Breast epithelium (tissue), 4 donors: ENCODE measurements at regions not wholly inside any gene's neighbourhood (a gene's known extent, or its start where the extent isn't known, plus 50 kb on each side); places are given as distances from the start of the nearest gene placed in this dataset.

Experiments used
- DNase-seq, 2 donors: peaks; one replicate each; pipeline ENCODE4 v3.0.0-alpha.2; 2019; ENCODE audit warnings: low spot score in 2 of 2
- H3K27ac ChIP-seq, 2 donors: fragments of 200-600 bp; sonication (generic) in 1 of 2; one replicate each; pipeline ENCODE4 v1.5.1; 2016 to 2019; ENCODE audit warnings: mild to moderate bottlenecking in 1 of 2
- H3K27me3 ChIP-seq, 2 donors: fragments of 200-600 bp; sonication (generic) in 1 of 2; one replicate each; pipeline versions ENCODE4 v1.5.1 to v1.6.0; 2017 to 2019; ENCODE audit warnings: control low read depth in 1 of 2, mild to moderate bottlenecking in 1 of 2
- H3K36me3 ChIP-seq: fragments of 200-600 bp; one replicate; pipeline ENCODE4 v1.5.1; 2019
- H3K4me1 ChIP-seq, 2 donors: fragments of 200-600 bp; sonication (generic); one replicate each; pipeline ENCODE4 v1.5.1; 2016 to 2019; ENCODE audit warnings: control low read depth in 1 of 2
- H3K4me3 ChIP-seq, 3 donors: fragments of 200-600 bp; sonication (generic); 1 replicate in 2 of 3; 2 replicates in 1 of 3; pipeline ENCODE4 v1.5.1; 2016 to 2019; ENCODE audit warnings: mild to moderate bottlenecking in 3 of 3, moderate library complexity in 2 of 3
- H3K9me3 ChIP-seq, 2 donors: fragments of 200-600 bp; sonication (generic) in 1 of 2; one replicate each; pipeline ENCODE4 v1.5.1; 2016 to 2019; ENCODE audit warnings: control low read depth in 1 of 2
- CTCF ChIP-seq, 3 donors: fragments of 450-650 bp; IDR thresholded peaks; one replicate each; pipeline ENCODE4 v1.5.1; 2016 to 2017; ENCODE audit warnings: antibody characterized with exemption in 3 of 3, mild to moderate bottlenecking in 3 of 3, moderate library complexity in 3 of 3
- POLR2A ChIP-seq: fragments of 450-650 bp; IDR thresholded peaks from one replicate; pipeline ENCODE4 v1.6.1; 2016; ENCODE audit warnings: antibody characterized with exemption, mild to moderate bottlenecking, moderate library complexity
- POLR2AphosphoS5 ChIP-seq, 3 donors: sonication (generic); formaldehyde crosslinking; IDR thresholded peaks; one replicate each; pipeline ENCODE4 v1.6.1; 2017; ENCODE audit warnings: antibody characterized with exemption in 3 of 3
- intact Hi-C: fragments of 100-400 bp; cut with DNase I; formaldehyde crosslinking; loops from one replicate; pipeline ENCODE4 v1.15.1; 2023; ENCODE audit warnings: low total_unique reads

DNA sequence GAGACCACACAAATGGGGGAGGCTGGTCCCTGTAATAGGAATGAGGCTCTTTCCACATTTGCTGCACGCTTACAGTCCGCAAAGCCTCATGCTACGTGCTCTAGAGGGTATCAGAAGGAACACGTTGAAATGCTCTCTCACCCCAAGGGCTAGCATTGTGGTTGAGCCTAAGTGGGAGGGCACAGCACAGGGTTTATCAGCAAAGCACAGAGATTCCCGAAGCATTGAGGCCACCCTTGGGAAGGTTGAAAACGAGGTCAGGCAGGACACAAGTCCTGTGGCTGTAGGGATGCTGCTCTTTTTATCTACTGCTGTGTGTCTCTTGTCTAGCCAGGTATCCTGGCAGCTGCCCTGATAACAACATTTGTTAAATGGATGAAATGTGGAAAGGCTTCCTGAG is 378.3 kb downstream of the EN1 start:
- Histone ChIP-seq H3K4me1 (no peaks in the 10 kb centered on the region), H3K27me3 (peaks cover 0 to 24% of the 10 kb centered on the region in 2 donors), H3K9me3 (no peaks in the 10 kb centered on the region), H3K4me3 (no peak overlapping the region), H3K36me3 (no peaks in the 10 kb centered on the region), H3K27ac (no peak overlapping the region)
- TF ChIP-seq CTCF (IDR thresholded peaks at IDR 0.05) (no peak), POLR2A (no peak), POLR2AphosphoS5 (IDR thresholded peaks at IDR 0.05) (no peak)
- DNase-seq, result no peak
- intact Hi-C loops, result no loop called here

DNA sequence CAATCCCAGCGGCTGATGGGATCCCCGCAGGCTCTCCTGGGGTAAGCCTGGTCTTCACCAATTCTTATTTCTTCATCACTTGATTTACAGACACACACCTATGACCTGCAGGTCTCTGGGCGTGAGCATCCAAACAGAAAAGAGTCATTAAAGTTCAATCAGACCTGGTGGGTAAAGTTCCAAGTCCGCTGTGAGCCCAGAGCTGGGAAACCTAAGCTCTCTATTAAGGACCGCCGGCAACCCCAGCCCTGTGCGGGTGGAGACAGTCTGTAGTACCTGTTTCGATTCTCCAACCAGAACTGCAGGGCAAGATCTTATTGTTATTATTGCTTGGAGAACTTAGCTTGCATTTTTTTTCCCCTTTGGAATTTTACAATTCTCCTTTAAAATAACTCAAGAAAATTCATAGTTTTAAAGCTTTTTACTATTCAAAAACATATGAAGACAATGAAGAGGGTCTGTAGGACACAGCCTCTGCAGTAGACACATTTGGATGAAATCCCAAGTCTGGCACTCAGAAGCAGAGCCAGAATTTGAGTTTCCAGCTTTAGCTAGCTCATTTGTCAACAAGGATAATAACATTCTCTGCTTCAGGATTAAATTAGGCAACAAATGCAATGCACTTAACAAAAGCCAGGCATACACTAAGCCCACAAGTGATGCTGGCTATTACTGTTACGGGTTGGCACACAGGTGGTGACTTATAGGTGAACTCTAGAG is 376.4 kb downstream of the INSIG2 start:
- Histone ChIP-seq H3K9me3 (no peaks in the 10 kb centered on the region), H3K36me3 (no peaks in the 10 kb centered on the region), H3K4me3 (no peak overlapping the region), H3K27ac (no peak overlapping the region), H3K4me1 (no peaks in the 10 kb centered on the region), H3K27me3 (peaks cover 0 to 13% of the 10 kb centered on the region in 2 donors)
- no peak for DNase-seq
- intact Hi-C loops, result no loop called here
- TF ChIP-seq POLR2AphosphoS5 (IDR thresholded peaks at IDR 0.05) (no peak), CTCF (IDR thresholded peaks at IDR 0.05) (no peak), POLR2A (no peak)

- Histone ChIP-seq H3K36me3 (no peaks in the 10 kb centered on the region), H3K9me3 (no peaks in the 10 kb centered on the region), H3K4me3 (no peak overlapping the region), H3K4me1 (no peaks in the 10 kb centered on the region), H3K27ac (no peak overlapping the region), H3K27me3 (peaks cover 0 to 10% of the 10 kb centered on the region in 2 donors)
- DNase-seq, result no peak
- intact Hi-C loops, result no loop called here
- TF ChIP-seq POLR2A (no peak), POLR2AphosphoS5 (IDR thresholded peaks at IDR 0.05) (no peak), CTCF (IDR thresholded peaks at IDR 0.05) (no peak)
Measured at GRCh38 chr2:118464046-118464445, 375.8 kb downstream of the INSIG2 start.

GRCh38 chr2:118460425-118460824 is 372.2 kb downstream of the INSIG2 start:
- Histone ChIP-seq H3K9me3 (no peaks in the 10 kb centered on the region), H3K4me3 (no peak overlapping the region), H3K36me3 (no peaks in the 10 kb centered on the region), H3K4me1 (no peaks in the 10 kb centered on the region), H3K27ac (no peak overlapping the region), H3K27me3 (peaks cover 0 to 18% of the 10 kb centered on the region in 2 donors)
- intact Hi-C loops, result no loop called here
- no peak for DNase-seq
- TF ChIP-seq POLR2A (no peak), POLR2AphosphoS5 (IDR thresholded peaks at IDR 0.05) (no peak), CTCF (IDR thresholded peaks at IDR 0.05) (no peak)

GRCh38 chr2:118459426-118459825 is 371.2 kb downstream of the INSIG2 start:
- no peak for TF ChIP-seq POLR2A
- TF ChIP-seq POLR2AphosphoS5 (IDR thresholded peaks at IDR 0.05), result no peak
- TF ChIP-seq CTCF (IDR thresholded peaks at IDR 0.05), result no peak
- intact Hi-C loops, result no loop called here
- Histone ChIP-seq H3K9me3 (no peaks in the 10 kb centered on the region), H3K27me3 (peaks cover 0 to 18% of the 10 kb centered on the region in 2 donors), H3K36me3 (no peaks in the 10 kb centered on the region), H3K4me1 (no peaks in the 10 kb centered on the region), H3K4me3 (no peak overlapping the region), H3K27ac (no peak overlapping the region)
- DNase-seq, result no peak
